Sigmoid colon (tissue), 4 donors: ENCODE measurements at regions not wholly inside any gene's neighbourhood (a gene's known extent, or its start where the extent isn't known, plus 50 kb on each side); places are given as distances from the start of the nearest gene placed in this dataset.

Source experiments
- CTCF ChIP-seq, 4 experiments: fragments of 450-650 bp in 3 of 4; fragments of 200-600 bp in 1 of 4; IDR thresholded peaks; one replicate each; pipeline ENCODE4 v1.5.1; 2016 to 2019; ENCODE audit warnings: antibody characterized with exemption in 4 of 4, mild to moderate bottlenecking in 3 of 4, moderate library complexity in 2 of 4
- EP300 ChIP-seq, 4 donors: sonication (generic); formaldehyde crosslinking; IDR thresholded peaks; one replicate each; pipeline ENCODE4 v1.6.1; 2017; ENCODE audit warnings: antibody characterized with exemption in 4 of 4
- POLR2AphosphoS5 ChIP-seq, 4 donors: sonication (generic); formaldehyde crosslinking; IDR thresholded peaks; one replicate each; pipeline ENCODE4 v1.6.1; 2017; ENCODE audit warnings: antibody characterized with exemption in 4 of 4

GRCh38 chr11:27215471-27216269, 147.3 kb downstream of the CCDC34 start:
- peak in 1 of 4 donors; percentile 3 for TF ChIP-seq POLR2AphosphoS5 (IDR thresholded peaks at IDR 0.05)
- TF ChIP-seq CTCF (IDR thresholded peaks at IDR 0.05) = no peak
- no peak for TF ChIP-seq EP300 (IDR thresholded peaks at IDR 0.05)
